HepG2 (cell line): ENCODE measurements at regions not wholly inside any gene's neighbourhood (a gene's known extent, or its start where the extent isn't known, plus 50 kb on each side); places are given as distances from the start of the nearest gene placed in this dataset.

Experiments
- ATAC-seq: fragments of 200-7000 bp; cut with Tn5 transposase; 3 replicates; pipeline ENCODE4 v1.9.1; 2020; ENCODE audit warnings: mild to moderate bottlenecking, moderate library complexity
- BruUV-seq: library from RNA; stranded (reverse); fragments of 400-500 nt; replicated peaks from 2 replicates; lab custom pipeline; 2021; lab: Mats Ljungman, UMichigan
- CTCF ChIA-PET: fragments of 300-600 bp; formaldehyde crosslinking; extraction: SDS; loops from one replicate; lab custom pipeline; 2021; ENCODE audit warnings: low total read pairs, inconsistent platforms, low intra/inter-chr PET ratio; lab: Yijun Ruan, JAX
- POLR2A ChIA-PET: fragments of 350-600 bp; sonication (Branson Sonifier 250); formaldehyde crosslinking; loops from one replicate; lab custom pipeline; 2020; ENCODE audit warnings: antibody characterized with exemption, inconsistent platforms; lab: Yijun Ruan, JAX
- DNase-seq: peaks from one replicate; pipeline ENCODE4 v3.0.0-alpha.2; 2015; ENCODE audit warnings: low spot score
- FAIRE-seq: peaks from 3 replicates; lab custom pipeline; 2011; peaks lifted over from hg19 to GRCh38; lab: Jason Lieb, UNC
- H2AFZ ChIP-seq: one replicate; pipeline ENCODE4 v1.6.1; 2011; ENCODE audit warnings: low read length, inconsistent platforms
- H3K27ac ChIP-seq: fragments of 300-600 bp; 3 replicates; pipeline ENCODE4 v1.8.0; 2011; ENCODE audit warnings: mixed run types, mild to moderate bottlenecking, mixed read lengths, low read length, inconsistent platforms; ENCODE audit not compliant: insufficient read depth; ENCODE audit errors: extremely low read length
- H3K27me3 ChIP-seq, 2 experiments: fragments of 200-600 bp in 1 of 2; 2 replicates in 1 of 2; 3 replicates in 1 of 2; pipeline versions ENCODE4 v1.6.0 to v1.8.0; 2011; ENCODE audit warnings: low read length in 2 of 2, mild to moderate bottlenecking in 2 of 2, moderate library complexity in 2 of 2, inconsistent platforms in 1 of 2; ENCODE audit not compliant: insufficient read depth in 2 of 2, control insufficient read depth in 1 of 2
- H3K36me3 ChIP-seq, 2 experiments: fragments of 200-600 bp in 1 of 2; replicated peaks in 1 of 2; 2 replicates in 1 of 2; 3 replicates in 1 of 2; pipeline versions ENCODE4 v1.5.1 to v1.8.0; 2011; ENCODE audit warnings: low read length in 2 of 2, inconsistent platforms in 1 of 2; ENCODE audit not compliant: insufficient read depth in 2 of 2, control insufficient read depth in 1 of 2
- H3K4me1 ChIP-seq: 2 replicates; pipeline ENCODE4 v1.5.1; 2012; ENCODE audit warnings: low read length, inconsistent platforms; ENCODE audit not compliant: insufficient read depth
- H3K4me2 ChIP-seq: 2 replicates; pipeline ENCODE4 v1.6.0; 2011; ENCODE audit warnings: low read depth, low read length, inconsistent platforms
- H3K4me3 ChIP-seq, 3 experiments: fragments of 200-600 bp in 1 of 3; sonication (generic), shearing (Covaris generic) in 1 of 3; replicated peaks in 1 of 3; 2 replicates each; pipeline ENCODE4 v1.5.1; 2011 to 2016; ENCODE audit warnings: low read length in 3 of 3, inconsistent platforms in 2 of 3, low read depth in 2 of 3, mild to moderate bottlenecking in 2 of 3, control low read depth in 1 of 3, mixed read lengths in 1 of 3; ENCODE audit not compliant: insufficient read depth in 1 of 3
- H3K79me2 ChIP-seq: one replicate; pipeline ENCODE4 v1.6.1; 2011; ENCODE audit warnings: low read length, inconsistent platforms; ENCODE audit not compliant: insufficient read depth
- H3K9ac ChIP-seq: 2 replicates; pipeline ENCODE4 v1.6.0; 2011; ENCODE audit warnings: mild to moderate bottlenecking, low read depth, low read length, inconsistent platforms; ENCODE audit not compliant: insufficient read depth
- H3K9me3 ChIP-seq: 2 replicates; pipeline ENCODE4 v1.5.1; 2012; ENCODE audit warnings: mild to moderate bottlenecking, low read length
- H4K20me1 ChIP-seq: 2 replicates; pipeline ENCODE4 v1.6.0; 2011; ENCODE audit warnings: inconsistent platforms, mild to moderate bottlenecking, low read length, moderate library complexity; ENCODE audit not compliant: insufficient read depth
- BCLAF1 ChIP-seq: fragments of 450-650 bp; IDR thresholded peaks from 2 replicates; pipeline ENCODE4 v1.6.1; 2017; ENCODE audit warnings: mild to moderate bottlenecking
- CCDC6 ChIP-seq: sonication (generic); formaldehyde crosslinking; IDR thresholded peaks from 2 replicates; pipeline ENCODE4 v1.8.1; 2022; ENCODE audit warnings: mild to moderate bottlenecking, missing genetic modification reagents, moderate library complexity
- EEA1 ChIP-seq: sonication (generic); formaldehyde crosslinking; IDR thresholded peaks from 2 replicates; pipeline ENCODE4 v1.5.1; 2020; ENCODE audit warnings: mild to moderate bottlenecking, missing genetic modification reagents, borderline replicate concordance
- MAFK ChIP-seq, 2 experiments: IDR thresholded peaks in 1 of 2; conservative IDR thresholded peaks in 1 of 2; 2 replicates each; pipeline ENCODE4 v1.6.1; 2011; ENCODE audit warnings: improper control_type of control experiment in 2 of 2, low read length in 2 of 2
- NFE2L2 ChIP-seq: fragments of 150-350 bp; IDR thresholded peaks from 2 replicates; pipeline ENCODE4 v1.6.1; 2014; ENCODE audit warnings: low read length
- SMAD9 ChIP-seq: sonication (generic); formaldehyde crosslinking; IDR thresholded peaks from 2 replicates; pipeline ENCODE4 v1.5.1; 2020; ENCODE audit warnings: mild to moderate bottlenecking, missing genetic modification reagents
- SMYD3 ChIP-seq: sonication (generic); formaldehyde crosslinking; IDR thresholded peaks from 2 replicates; pipeline ENCODE4 v1.8.1; 2023; ENCODE audit warnings: mild to moderate bottlenecking, missing genetic modification reagents
- ZNF160 ChIP-seq: sonication (generic); formaldehyde crosslinking; IDR thresholded peaks from 2 replicates; pipeline ENCODE4 v1.8.0; 2022; ENCODE audit warnings: mild to moderate bottlenecking, inconsistent platforms, missing genetic modification reagents
- ZNF550 ChIP-seq: sonication (generic); formaldehyde crosslinking; IDR thresholded peaks from 2 replicates; pipeline ENCODE4 v1.4.0; 2020; ENCODE audit warnings: mild to moderate bottlenecking, missing genetic modification reagents, borderline replicate concordance
- ZNF75D ChIP-seq: sonication (generic); formaldehyde crosslinking; IDR thresholded peaks from 2 replicates; pipeline ENCODE4 v1.8.1; 2023; ENCODE audit warnings: missing genetic modification reagents, mild to moderate bottlenecking, borderline replicate concordance
- WGBS: methylation state at CpG from one replicate; pipeline ENCODE4 v1.1.6; 2017; ENCODE audit warnings: low lambda C conversion rate; 5-methylcytosine and 5-hydroxymethylcytosine counted together
- in situ Hi-C: cut with HindIII; loops from 2 replicates; pipeline ENCODE4 v1.10.0; 2017; ENCODE audit warnings: low pct_unique_long_range_greater_than_20kb; ENCODE audit not compliant: extremely low pct_ligation_motif_present
- intact Hi-C: fragments of 100-400 bp; cut with micrococcal nuclease; formaldehyde crosslinking; loops from one replicate; pipeline ENCODE4 v1.10.0; 2022; ENCODE audit not compliant: unreplicated experiment
- TF ChIP-seq, protein P1 (sequence below): IDR thresholded peaks from 2 replicates; pipeline ENCODE4 v1.6.1; 2016; ENCODE audit warnings: low read depth, borderline replicate concordance
- TF ChIP-seq, protein P2 (sequence below): sonication (generic); formaldehyde crosslinking; IDR thresholded peaks from 2 replicates; pipeline ENCODE4 v1.5.0; 2020; ENCODE audit warnings: missing genetic modification reagents
- TF ChIP-seq, protein P3 (sequence below): sonication (generic); formaldehyde crosslinking; IDR thresholded peaks from 2 replicates; pipeline ENCODE4 v1.4.0; 2020; ENCODE audit warnings: missing genetic modification reagents, borderline replicate concordance

DNA sequence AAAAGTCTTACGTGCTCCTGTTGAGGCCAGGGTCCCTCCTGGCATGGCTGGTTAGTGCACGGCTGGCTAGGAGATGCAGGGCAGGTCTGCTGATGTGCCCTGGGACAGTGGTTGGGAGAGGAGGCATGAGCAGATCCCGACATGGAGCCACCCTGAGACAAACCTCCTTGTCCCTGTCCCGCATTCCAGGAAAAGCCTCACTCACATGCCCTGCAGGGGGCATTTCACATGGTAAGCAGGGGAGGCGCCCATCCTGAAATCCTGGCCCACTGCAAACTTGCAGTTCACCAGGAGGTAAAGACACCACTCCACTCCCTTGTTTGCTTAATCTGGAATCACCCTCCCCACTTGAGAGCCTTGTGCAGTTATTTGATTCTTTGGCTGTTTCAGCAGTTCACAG is 116.7 kb upstream of the SLC24A3 start (continued):
- TF ChIP-seq BCLAF1 (no peak), ZNF550 (CRISPR knock-in tag) (no peak)

- Histone ChIP-seq H3K4me2 (no peak overlapping the region), H3K27me3 (peaks cover 2 to 3% of the 10 kb centered on the region in 2 experiments; a peak in 2 of 5 replicates), H4K20me1 (no peaks in the 10 kb centered on the region), H2AFZ (no peak overlapping the region), H3K4me3 (no peak overlapping the region), H3K9me3 (no peaks in the 10 kb centered on the region), H3K79me2 (no peaks in the 10 kb centered on the region), H3K36me3 (no peaks in the 10 kb centered on the region), H3K27ac (no peak overlapping the region), H3K4me1 (peaks cover 6% of the 10 kb centered on the region; the same call in 1 of the 2 replicates), H3K9ac (no peak overlapping the region)
- intact Hi-C loops: no loop called here
- DNase-seq: no peak
- ChIA-PET CTCF (no interaction called here), POLR2A (no interaction called here)
- BruUV-seq: no TSS peak
- no peak for ATAC-seq
- FAIRE-seq: no peak
- in situ Hi-C loops: no loop called here
- 82% methylated on average over 2 of the region's 2 CpGs for WGBS
- TF ChIP-seq CCDC6 (no peak), SMYD3 (no peak), SMAD9 (no peak), ZNF75D (CRISPR knock-in tag) (no peak), EEA1 (no peak), NFE2L2 (peak; percentile 83), ZNF160 (CRISPR knock-in tag) (no peak), MAFK (conservative IDR thresholded peaks at IDR 0.05 in 1 of 2, IDR thresholded peaks at IDR 0.05 in 1 of 2; ENCODE audit: low read length in 2 of 2) (peak; percentile 68 to 72)
- TF ChIP-seq, protein P1, sequence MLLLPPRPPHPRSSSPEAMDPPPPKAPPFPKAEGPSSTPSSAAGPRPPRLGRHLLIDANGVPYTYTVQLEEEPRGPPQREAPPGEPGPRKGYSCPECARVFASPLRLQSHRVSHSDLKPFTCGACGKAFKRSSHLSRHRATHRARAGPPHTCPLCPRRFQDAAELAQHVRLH (CRISPR knock-in tag): no peak
- TF ChIP-seq, protein P2, sequence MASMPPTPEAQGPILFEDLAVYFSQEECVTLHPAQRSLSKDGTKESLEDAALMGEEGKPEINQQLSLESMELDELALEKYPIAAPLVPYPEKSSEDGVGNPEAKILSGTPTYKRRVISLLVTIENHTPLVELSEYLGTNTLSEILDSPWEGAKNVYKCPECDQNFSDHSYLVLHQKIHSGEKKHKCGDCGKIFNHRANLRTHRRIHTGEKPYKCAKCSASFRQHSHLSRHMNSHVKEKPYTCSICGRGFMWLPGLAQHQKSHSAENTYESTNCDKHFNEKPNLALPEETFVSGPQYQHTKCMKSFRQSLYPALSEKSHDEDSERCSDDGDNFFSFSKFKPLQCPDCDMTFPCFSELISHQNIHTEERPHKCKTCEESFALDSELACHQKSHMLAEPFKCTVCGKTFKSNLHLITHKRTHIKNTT: no peak
- TF ChIP-seq, protein P3, sequence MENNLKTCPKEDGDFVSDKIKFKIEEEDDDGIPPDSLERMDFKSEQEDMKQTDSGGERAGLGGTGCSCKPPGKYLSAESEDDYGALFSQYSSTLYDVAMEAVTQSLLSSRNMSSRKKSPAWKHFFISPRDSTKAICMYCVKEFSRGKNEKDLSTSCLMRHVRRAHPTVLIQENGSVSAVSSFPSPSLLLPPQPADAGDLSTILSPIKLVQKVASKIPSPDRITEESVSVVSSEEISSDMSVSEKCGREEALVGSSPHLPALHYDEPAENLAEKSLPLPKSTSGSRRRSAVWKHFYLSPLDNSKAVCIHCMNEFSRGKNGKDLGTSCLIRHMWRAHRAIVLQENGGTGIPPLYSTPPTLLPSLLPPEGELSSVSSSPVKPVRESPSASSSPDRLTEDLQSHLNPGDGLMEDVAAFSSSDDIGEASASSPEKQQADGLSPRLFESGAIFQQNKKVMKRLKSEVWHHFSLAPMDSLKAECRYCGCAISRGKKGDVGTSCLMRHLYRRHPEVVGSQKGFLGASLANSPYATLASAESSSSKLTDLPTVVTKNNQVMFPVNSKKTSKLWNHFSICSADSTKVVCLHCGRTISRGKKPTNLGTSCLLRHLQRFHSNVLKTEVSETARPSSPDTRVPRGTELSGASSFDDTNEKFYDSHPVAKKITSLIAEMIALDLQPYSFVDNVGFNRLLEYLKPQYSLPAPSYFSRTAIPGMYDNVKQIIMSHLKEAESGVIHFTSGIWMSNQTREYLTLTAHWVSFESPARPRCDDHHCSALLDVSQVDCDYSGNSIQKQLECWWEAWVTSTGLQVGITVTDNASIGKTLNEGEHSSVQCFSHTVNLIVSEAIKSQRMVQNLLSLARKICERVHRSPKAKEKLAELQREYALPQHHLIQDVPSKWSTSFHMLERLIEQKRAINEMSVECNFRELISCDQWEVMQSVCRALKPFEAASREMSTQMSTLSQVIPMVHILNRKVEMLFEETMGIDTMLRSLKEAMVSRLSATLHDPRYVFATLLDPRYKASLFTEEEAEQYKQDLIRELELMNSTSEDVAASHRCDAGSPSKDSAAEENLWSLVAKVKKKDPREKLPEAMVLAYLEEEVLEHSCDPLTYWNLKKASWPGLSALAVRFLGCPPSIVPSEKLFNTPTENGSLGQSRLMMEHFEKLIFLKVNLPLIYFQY (CRISPR knock-in tag): no peak
Observed at GRCh38 chr20:19096843-19097242, 115.6 kb upstream of the SLC24A3 start.
